Transverse colon (tissue), 4 donors: ENCODE measurements at regions not wholly inside any gene's neighbourhood (a gene's known extent, or its start where the extent isn't known, plus 50 kb on each side); places are given as distances from the start of the nearest gene placed in this dataset.

Experiments used
- DNase-seq: peaks from one replicate; pipeline ENCODE4 v3.0.0-alpha.2; 2019
- H3K27ac ChIP-seq, 4 donors: fragments of 200-600 bp; sonication (generic); 2 replicates each; pipeline ENCODE4 v1.5.1; 2016 to 2018; ENCODE audit warnings: inconsistent platforms in 4 of 4
- H3K27me3 ChIP-seq: fragments of 200-600 bp; sonication (generic); 2 replicates; pipeline ENCODE4 v1.5.1; 2017; ENCODE audit warnings: inconsistent platforms
- H3K36me3 ChIP-seq, 4 donors: fragments of 200-600 bp; sonication (generic); 2 replicates each; pipeline ENCODE4 v1.5.1; 2017 to 2019; ENCODE audit warnings: inconsistent platforms in 4 of 4
- H3K4me1 ChIP-seq, 4 donors: fragments of 200-600 bp; sonication (generic); 2 replicates each; pipeline ENCODE4 v1.5.1; 2017 to 2020; ENCODE audit warnings: inconsistent platforms in 4 of 4
- H3K4me3 ChIP-seq, 4 donors: fragments of 200-600 bp; sonication (generic); 1 replicate in 1 of 4; 2 replicates in 3 of 4; pipeline versions ENCODE4 v1.5.1 to v1.6.1; 2017 to 2019; ENCODE audit warnings: inconsistent platforms in 4 of 4
- H3K9me3 ChIP-seq, 2 donors: fragments of 200-600 bp; sonication (generic); 2 replicates each; pipeline ENCODE4 v1.5.1; 2017 to 2019; ENCODE audit warnings: inconsistent platforms in 2 of 2
- EP300 ChIP-seq: sonication (generic); formaldehyde crosslinking; IDR thresholded peaks from one replicate; pipeline ENCODE4 v1.6.1; 2017; ENCODE audit warnings: antibody characterized with exemption, low read depth
- POLR2A ChIP-seq: fragments of 450-650 bp; IDR thresholded peaks from one replicate; pipeline ENCODE4 v1.6.1; 2016; ENCODE audit warnings: antibody characterized with exemption, mild to moderate bottlenecking, moderate library complexity
- POLR2AphosphoS5 ChIP-seq, 3 donors: sonication (generic); formaldehyde crosslinking; IDR thresholded peaks; one replicate each; pipeline ENCODE4 v1.6.1; 2016; ENCODE audit warnings: antibody characterized with exemption in 3 of 3
- WGBS, 2 donors: methylation state at CpG; one replicate each; pipeline ENCODE4 v1.1.5; 2018; ENCODE audit warnings: low coverage in 1 of 2; 5-methylcytosine and 5-hydroxymethylcytosine counted together
- in situ Hi-C, 4 donors: fragments of 200-750 bp; cut with MboI; loops; one replicate each; pipeline versions ENCODE4 v1.15.0 to v1.15.1; 2017; ENCODE audit warnings: low sequenced_read_pairs in 3 of 4, low pct_ligation_motif_present in 1 of 4, low pct_unique_long_range_greater_than_20kb in 1 of 4
- intact Hi-C: fragments of 100-400 bp; cut with DNase I; formaldehyde crosslinking; loops from one replicate; pipeline ENCODE4 v1.15.1; 2023; ENCODE audit warnings: low total_unique reads
- TF ChIP-seq, protein P1 (sequence below), 5 experiments: fragments of 200-600 bp in 3 of 5; fragments of 450-650 bp in 2 of 5; sonication (generic) in 3 of 5; IDR thresholded peaks; 1 replicate in 2 of 5; 2 replicates in 3 of 5; pipeline ENCODE4 v1.5.1; 2016 to 2017; ENCODE audit warnings: antibody characterized with exemption in 5 of 5, inconsistent platforms in 3 of 5, mild to moderate bottlenecking in 2 of 5, moderate library complexity in 1 of 5

DNA sequence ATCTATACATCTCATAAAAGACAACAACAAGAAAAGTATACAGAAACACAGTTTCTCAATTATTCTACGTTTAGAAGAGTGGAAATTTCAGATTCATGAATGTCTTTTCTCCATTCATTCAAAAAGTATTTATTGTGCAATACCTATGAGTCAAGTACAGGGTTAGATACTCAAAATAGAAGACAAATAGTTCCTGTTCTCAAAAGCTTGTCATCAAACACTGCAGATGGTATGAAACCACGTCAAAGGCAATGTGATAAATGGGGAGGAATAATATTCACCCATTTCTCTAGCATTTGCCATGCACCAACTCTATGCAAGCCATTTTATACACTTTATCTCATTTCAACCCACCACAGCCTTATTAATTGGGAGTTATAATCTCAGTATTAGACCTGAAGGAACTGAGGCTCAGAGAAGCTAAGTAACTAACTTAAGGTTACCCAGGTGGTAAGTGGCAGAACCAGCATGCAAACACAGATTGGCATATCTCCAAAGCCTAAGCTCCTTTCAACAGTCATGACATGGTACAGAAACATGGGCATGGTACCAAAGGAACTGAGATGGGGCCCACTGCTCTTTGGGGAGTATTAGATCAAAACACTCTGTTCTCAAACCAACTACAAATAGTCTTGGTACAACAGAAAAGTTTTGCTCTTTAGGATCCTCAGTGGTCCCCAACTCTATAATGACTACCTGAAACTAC is 67.2 kb upstream of the NPAS2 start:
- no peaks in the 10 kb centered on the region for H3K36me3 ChIP-seq
- H3K27me3 ChIP-seq, result no peaks in the 10 kb centered on the region
- H3K9me3 ChIP-seq, result no peaks in the 10 kb centered on the region
- in situ Hi-C loops, result no loop called here
- H3K27ac ChIP-seq, result no peak overlapping the region
- 39 to 56% methylated on average over 2 of the region's 2 CpGs for WGBS, 2 donors
- DNase-seq, result no peak
- peaks cover 0 to 5% (median 0%) of the 10 kb centered on the region in 4 donors for H3K4me1 ChIP-seq
- no peak overlapping the region for H3K4me3 ChIP-seq
- peak in 2 of 3 donors; percentile 61 to 76 for TF ChIP-seq POLR2AphosphoS5 (IDR thresholded peaks at IDR 0.05)
- TF ChIP-seq, protein P1, sequence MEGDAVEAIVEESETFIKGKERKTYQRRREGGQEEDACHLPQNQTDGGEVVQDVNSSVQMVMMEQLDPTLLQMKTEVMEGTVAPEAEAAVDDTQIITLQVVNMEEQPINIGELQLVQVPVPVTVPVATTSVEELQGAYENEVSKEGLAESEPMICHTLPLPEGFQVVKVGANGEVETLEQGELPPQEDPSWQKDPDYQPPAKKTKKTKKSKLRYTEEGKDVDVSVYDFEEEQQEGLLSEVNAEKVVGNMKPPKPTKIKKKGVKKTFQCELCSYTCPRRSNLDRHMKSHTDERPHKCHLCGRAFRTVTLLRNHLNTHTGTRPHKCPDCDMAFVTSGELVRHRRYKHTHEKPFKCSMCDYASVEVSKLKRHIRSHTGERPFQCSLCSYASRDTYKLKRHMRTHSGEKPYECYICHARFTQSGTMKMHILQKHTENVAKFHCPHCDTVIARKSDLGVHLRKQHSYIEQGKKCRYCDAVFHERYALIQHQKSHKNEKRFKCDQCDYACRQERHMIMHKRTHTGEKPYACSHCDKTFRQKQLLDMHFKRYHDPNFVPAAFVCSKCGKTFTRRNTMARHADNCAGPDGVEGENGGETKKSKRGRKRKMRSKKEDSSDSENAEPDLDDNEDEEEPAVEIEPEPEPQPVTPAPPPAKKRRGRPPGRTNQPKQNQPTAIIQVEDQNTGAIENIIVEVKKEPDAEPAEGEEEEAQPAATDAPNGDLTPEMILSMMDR (IDR thresholded peaks at IDR 0.05), result no peak
- intact Hi-C loops, result loop anchor here (10.0 kb wide), 1 partner anchor 72 kb away; the partner anchor contains the start of gene NPAS2

DNA sequence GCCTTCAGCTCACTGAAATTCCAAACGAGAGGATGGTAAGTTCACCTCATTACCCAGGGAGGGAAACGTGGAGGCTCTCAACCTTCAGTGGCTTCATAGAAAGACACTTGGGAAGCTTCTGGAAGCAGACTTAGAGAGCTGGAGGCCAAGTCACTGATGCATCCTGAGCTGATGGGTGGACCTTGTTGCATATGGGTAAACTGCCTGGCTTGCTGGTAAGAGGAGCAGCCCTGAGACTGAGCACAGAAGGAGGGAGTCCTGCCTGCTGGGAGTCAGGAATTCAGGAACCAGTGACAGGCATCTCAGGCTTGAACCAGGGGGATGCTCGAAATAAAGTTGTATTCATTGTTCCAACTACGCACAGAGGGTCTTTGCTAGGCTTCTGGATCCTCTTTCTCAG is 66.5 kb upstream of the NPAS2 start:
- no peaks in the 10 kb centered on the region for H3K36me3 ChIP-seq
- TF ChIP-seq, protein P1 (IDR thresholded peaks at IDR 0.05), result no peak
- TF ChIP-seq POLR2AphosphoS5 (IDR thresholded peaks at IDR 0.05) (no peak), EP300 (no peak), POLR2A (no peak)
- peaks cover 0 to 10% (median 0%) of the 10 kb centered on the region in 4 donors for H3K4me1 ChIP-seq
- WGBS, 2 donors, result 90% methylated on average over 4 of the region's 4 CpGs; no CpG with 5 or more reads in 1 of the 2 donors
- no peak overlapping the region for H3K4me3 ChIP-seq
- no peaks in the 10 kb centered on the region for H3K9me3 ChIP-seq
- H3K27me3 ChIP-seq, result no peaks in the 10 kb centered on the region
- in situ Hi-C loops (no loop called here), intact Hi-C loops (loop anchor here (10.0 kb wide), 1 partner anchor 71 kb away; the partner anchor contains the start of gene NPAS2)
- H3K27ac ChIP-seq, result no peak overlapping the region
- DNase-seq, result no peak

DNA sequence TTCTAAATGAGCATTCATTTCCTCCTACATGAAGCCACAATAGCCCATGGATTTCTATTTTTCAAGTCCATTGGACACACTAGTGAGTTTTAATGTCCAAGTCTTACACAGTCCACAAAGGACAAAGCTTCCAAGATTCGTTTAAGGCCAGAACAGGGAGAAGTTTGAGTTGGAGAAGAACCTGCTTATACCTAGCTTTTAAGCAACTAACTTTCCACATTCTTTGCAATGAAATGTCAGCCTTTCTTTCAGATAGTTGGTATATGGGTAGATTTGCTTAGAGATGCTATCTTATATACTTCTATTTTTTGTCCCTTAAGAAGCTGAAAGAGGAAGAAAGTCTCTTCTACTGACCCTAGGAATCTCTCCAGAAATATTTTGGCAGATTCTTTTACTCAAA is 66.1 kb upstream of the NPAS2 start:
- WGBS, 2 donors, result 67% methylated on average over 1 of the region's 1 CpG
- TF ChIP-seq POLR2AphosphoS5 (IDR thresholded peaks at IDR 0.05), result no peak
- TF ChIP-seq, protein P1 (IDR thresholded peaks at IDR 0.05), result no peak
- no peak for TF ChIP-seq EP300
- TF ChIP-seq POLR2A, result no peak
- H3K27me3 ChIP-seq, result no peaks in the 10 kb centered on the region
- no peak overlapping the region for H3K4me3 ChIP-seq
- intact Hi-C loops (loop anchor here (10.0 kb wide), 1 partner anchor 71 kb away; the partner anchor contains the start of gene NPAS2), in situ Hi-C loops (no loop called here)
- no peak overlapping the region for H3K27ac ChIP-seq
- H3K9me3 ChIP-seq, result no peaks in the 10 kb centered on the region
- DNase-seq, result no peak
- no peaks in the 10 kb centered on the region for H3K36me3 ChIP-seq
- peaks cover 0 to 10% (median 0%) of the 10 kb centered on the region in 4 donors for H3K4me1 ChIP-seq

DNA sequence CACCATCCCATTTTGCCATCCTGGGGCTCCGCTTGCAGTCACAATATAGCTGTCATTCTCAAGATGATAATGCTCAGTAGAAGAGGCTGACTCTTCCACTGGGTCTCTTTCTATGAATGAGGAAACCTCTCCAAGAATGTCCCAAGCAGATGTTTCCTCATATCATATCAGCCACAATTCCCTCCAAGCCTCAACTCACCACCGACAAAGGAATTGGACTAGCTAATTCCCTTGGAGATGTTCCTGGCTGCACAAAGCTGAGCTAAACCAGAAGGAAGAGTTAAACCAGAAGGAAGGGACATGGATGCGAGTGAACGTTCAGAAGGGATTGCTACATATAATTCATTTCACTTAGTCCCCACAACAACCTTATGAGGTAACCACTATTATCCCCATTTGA is 65.0 kb upstream of the NPAS2 start:
- H3K27me3 ChIP-seq, result no peaks in the 10 kb centered on the region
- no peak overlapping the region for H3K4me3 ChIP-seq
- TF ChIP-seq POLR2AphosphoS5 (IDR thresholded peaks at IDR 0.05) (peak in 1 of 3 donors; percentile 46), POLR2A (no peak)
- no peaks in the 10 kb centered on the region for H3K36me3 ChIP-seq
- no peak for DNase-seq
- peak overlapping the region in 1 of 4 donors; percentile 4 for H3K27ac ChIP-seq
- peaks cover 0 to 10% (median 0%) of the 10 kb centered on the region in 4 donors for H3K4me1 ChIP-seq
- no peaks in the 10 kb centered on the region for H3K9me3 ChIP-seq
- in situ Hi-C loops, result no loop called here
- 59 to 90% methylated on average over 3 to 4 of the region's 4 CpGs for WGBS, 2 donors
- intact Hi-C loops, result loop anchor here (10.0 kb wide), 1 partner anchor 70 kb away; the partner anchor contains the start of gene NPAS2
